Peyer's patch (tissue), 4 donors: ENCODE measurements at regions not wholly inside any gene's neighbourhood (a gene's known extent, or its start where the extent isn't known, plus 50 kb on each side); places are given as distances from the start of the nearest gene placed in this dataset.

Source experiments
- POLR2A ChIP-seq, 2 donors: fragments of 450-650 bp; IDR thresholded peaks; one replicate each; pipeline ENCODE4 v1.5.1; 2017; ENCODE audit warnings: antibody characterized with exemption in 2 of 2, mild to moderate bottlenecking in 2 of 2, moderate library complexity in 2 of 2
- TF ChIP-seq, protein P1 (sequence below), 6 experiments: fragments of 450-650 bp in 4 of 6; fragments of 200-600 bp in 2 of 6; sonication (generic) in 1 of 6; IDR thresholded peaks; one replicate each; pipeline ENCODE4 v1.5.1; 2017 to 2019; ENCODE audit warnings: antibody characterized with exemption in 6 of 6, mild to moderate bottlenecking in 3 of 6, moderate library complexity in 1 of 6

DNA sequence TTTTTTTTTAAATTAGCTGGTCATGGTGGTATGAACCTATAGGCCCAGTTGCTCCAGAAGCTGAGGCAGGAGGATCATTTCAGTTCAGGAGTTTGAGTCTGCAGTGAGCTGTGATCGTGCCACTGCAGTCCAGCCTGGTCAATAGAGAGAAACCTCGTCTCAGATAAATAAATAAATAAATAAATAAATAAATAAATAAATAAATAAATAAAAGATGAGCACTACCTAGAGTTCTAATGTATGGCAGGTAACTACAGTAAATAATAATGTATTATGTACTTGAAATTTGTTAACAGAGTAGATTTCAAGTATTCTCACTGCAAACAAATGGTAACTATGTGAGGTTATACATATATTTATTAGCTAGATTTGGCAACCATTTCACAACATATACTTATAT, 697.9 kb upstream of the ID2 start:
- TF ChIP-seq, protein P1, sequence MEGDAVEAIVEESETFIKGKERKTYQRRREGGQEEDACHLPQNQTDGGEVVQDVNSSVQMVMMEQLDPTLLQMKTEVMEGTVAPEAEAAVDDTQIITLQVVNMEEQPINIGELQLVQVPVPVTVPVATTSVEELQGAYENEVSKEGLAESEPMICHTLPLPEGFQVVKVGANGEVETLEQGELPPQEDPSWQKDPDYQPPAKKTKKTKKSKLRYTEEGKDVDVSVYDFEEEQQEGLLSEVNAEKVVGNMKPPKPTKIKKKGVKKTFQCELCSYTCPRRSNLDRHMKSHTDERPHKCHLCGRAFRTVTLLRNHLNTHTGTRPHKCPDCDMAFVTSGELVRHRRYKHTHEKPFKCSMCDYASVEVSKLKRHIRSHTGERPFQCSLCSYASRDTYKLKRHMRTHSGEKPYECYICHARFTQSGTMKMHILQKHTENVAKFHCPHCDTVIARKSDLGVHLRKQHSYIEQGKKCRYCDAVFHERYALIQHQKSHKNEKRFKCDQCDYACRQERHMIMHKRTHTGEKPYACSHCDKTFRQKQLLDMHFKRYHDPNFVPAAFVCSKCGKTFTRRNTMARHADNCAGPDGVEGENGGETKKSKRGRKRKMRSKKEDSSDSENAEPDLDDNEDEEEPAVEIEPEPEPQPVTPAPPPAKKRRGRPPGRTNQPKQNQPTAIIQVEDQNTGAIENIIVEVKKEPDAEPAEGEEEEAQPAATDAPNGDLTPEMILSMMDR (IDR thresholded peaks at IDR 0.05), result no peak
- no peak for TF ChIP-seq POLR2A (IDR thresholded peaks at IDR 0.05)
